Activated CD8-positive, alpha-beta memory T cell treated with anti-CD3 and anti-CD28 coated beads for 1 hour (primary cell): ENCODE measurements at regions not wholly inside any gene's neighbourhood (a gene's known extent, or its start where the extent isn't known, plus 50 kb on each side); places are given as distances from the start of the nearest gene placed in this dataset.
"Not testable (repeated sequence)": the region's sequence is repeated elsewhere in the genome, so short reads cannot be mapped to it uniquely, and the experiment has no call there.

Experiments
- DNase-seq, 2 donors: peaks; one replicate each; pipeline ENCODE4 v3.0.0-alpha.2; 2020; ENCODE audit warnings: low read depth in 1 of 2; ENCODE audit errors: extremely low read depth in 1 of 2

GRCh38 chr1:181324797-181325616, 158.3 kb upstream of the CACNA1E start:
- peak in 1 of 2 donors; percentile 24 for DNase-seq

- not testable (repeated sequence) for DNase-seq
Observed at GRCh38 chr1:181325765-181326164, 157.6 kb upstream of the CACNA1E start.

DNA sequence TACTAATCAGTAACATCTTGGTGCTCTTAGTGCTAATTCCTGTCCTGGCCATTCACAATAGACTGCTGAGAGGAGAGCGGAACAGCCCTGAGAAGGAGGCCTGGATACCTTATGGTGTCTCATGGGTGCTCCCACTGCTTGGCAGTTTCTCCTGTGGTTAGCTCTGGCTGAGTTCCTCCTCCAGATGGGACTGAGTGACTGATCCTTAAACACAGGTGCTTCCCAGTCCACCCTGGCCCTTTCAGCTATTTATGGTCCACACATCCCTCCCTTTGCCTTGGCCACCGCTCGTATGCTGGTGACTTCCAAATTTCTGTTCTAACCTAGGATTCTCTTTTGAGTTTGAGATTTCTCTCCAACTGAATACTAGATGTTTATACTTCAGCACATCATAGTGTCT, 157.0 kb upstream of the CACNA1E start:
- DNase-seq = no peak

- DNase-seq = no peak
Observed at GRCh38 chr1:181327796-181328195, 155.5 kb upstream of the CACNA1E start.

DNA sequence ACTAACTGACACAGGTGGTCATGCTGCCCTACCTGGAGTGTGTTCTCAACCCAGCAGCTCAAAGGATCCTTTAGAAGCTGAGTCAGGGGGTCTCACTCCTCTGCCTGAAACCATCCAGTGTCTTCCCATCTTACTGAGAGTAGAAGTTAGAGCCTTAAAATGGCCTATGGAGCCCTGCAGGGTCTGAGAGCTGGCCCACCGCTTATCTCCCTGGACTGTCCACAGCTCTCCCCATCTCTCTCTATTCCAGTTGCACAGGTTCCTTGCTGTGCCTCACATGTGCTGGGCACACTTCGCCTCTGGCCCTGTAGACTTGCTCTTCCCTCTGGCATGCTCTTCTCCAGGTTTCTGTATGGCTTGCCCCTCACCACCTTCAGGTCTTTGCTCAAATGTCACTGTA, 148.6 kb upstream of the CACNA1E start:
- DNase-seq = no peak

- DNase-seq = no peak
Observed at GRCh38 chr1:181335631-181336030, 147.7 kb upstream of the CACNA1E start.

DNA sequence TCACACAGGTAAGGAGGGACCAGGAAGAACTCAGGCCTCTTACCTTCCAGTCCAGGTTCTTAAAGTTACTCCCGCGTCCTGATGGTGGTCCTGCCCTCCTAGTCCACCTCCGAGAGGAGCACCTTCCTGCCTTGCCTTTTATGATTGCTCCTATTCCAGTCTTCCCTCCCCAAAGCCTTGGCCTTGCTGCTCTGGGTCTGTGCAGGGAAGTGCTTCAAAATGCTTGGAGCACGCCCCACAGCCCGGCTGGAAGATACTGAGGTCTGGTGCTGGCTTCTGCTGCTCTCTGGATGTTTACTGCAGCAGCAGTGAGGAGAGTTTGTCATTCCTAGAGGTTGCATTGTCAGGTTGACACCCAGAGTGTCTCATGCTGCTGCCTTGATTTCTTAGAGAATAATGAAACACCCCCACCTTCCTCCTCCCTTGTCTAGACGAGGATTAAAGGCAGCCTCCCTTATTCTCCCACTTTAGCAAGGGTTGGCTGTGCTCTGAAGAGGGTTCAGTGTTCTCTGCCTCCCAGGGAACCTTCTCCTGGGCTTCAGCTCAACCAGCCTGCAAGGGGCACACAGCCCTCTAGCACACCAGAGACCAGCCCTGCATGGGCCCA, 142.2 kb upstream of the CACNA1E start:
- DNase-seq = no peak

GRCh38 chr1:181344091-181344490, 139.2 kb upstream of the CACNA1E start:
- no peak for DNase-seq

DNA sequence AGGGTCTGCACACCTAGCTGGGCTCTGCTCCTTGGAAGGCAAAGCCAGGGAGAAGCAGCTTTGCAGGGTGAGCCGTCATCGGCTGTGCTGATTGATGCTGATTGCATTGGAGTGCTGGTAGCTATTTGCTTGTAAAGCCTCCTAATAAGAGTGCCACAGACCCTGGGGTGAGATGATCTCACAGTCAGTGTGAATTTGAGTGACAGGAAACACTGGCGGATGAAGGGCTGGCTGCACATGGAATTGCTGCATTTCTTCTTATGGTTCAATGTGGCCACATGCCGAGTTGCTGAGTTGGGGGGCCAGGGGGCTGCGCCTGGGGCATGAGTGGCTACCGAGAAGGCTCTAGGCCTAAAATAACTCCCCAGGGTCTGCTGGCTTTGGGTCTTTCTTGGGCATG, 138.2 kb upstream of the CACNA1E start:
- no peak for DNase-seq

DNA sequence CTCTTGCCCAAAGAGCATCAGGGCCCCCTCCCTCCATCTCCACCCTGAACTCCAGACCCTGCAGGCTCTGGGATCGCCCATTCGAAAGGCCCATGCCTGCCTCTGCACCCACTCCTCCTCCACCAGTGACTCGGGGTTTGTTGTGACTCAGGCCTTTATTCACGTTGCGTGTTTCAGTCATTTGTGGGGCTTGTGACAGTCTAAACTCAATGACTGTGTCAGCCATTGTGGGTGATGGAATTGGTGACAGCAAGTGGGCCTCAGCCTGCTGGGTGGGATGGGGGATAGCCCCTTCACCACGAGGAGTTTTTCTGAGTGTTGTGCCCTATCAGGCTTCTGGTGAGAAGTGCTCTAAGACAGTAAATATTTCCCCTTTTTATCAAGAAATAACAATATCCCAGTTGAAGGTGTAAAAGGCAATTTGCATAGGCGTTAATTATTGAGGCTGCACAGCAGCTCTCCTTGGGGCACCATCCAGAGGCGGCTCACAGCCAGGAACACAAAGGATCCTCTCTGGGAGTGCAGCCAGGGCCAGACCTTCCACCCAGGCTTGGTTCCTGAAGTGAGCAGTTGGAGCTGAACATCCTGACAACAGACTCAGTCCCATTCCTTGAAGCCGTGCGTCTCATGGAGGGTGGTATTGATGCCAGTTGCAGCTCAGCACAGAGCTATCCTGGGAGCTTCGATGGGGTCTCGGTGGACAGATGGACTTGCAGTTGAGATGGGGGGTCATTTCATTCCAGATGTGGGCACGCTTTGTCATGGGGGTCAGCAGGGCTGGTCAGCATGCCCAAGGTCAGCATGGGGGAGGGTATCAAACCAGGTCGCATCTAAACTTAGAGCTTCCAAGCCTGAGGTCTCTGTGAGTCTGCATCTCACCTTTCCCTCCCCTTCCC, 135.6 kb upstream of the CACNA1E start:
- DNase-seq = no peak

DNA sequence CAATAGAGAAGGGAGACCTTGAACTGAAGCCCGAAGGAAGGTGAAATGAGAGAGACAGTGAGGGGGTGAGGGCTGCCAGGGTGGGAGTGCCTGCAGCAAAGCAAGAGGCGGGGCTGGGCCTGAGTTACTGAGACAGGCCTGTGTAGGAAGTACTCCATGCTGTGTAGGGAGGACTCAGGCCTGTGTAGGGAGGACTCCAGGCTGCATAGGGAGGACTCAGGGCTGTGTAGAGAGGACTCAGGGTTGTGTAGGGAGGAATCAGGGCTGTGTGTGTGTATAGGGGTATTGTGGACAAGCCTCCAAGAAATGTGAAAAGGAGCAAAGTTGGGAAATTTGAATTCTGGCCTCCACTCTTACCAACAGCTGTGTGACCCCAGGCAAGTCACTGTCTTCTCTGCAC, 133.8 kb upstream of the CACNA1E start:
- no peak for DNase-seq

DNA sequence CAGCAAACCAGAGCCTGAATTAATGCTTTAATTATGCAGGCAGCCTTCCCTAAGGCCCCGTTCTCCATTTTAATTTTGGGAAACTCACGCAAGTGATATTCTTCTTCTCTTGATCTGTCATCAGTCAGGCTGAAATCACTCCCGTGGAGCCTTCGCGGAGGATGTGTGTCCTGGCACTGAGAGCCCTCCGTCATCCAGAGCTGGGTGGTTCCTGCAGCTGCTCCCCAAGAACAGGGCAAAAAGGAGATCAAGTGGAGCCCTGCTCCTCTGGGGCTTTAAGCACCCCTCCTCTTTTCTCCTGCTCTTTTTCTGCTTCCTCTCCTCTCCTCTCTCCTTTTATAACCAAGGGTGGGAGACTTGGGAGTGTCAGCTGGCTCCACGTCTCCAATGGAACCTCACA, 133.2 kb upstream of the CACNA1E start:
- DNase-seq = no peak

DNA sequence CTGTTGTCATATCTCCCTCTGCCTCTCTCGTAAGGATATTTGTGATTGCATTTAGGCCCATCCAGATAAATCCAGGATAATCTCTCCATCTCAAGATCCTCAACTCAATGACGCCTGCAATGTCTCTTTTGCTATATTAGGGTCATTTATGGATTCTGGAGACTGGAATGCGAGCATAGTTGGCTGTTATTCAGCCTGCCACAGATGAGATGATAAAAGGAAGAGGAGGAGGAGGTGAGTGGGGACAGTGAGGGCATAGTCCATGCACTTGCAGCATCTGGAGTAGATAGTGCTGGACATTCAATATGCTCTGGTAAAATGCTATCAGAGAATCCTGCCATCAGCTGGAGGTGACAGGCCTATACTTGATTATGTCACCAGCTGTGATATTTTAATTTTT, 131.6 kb upstream of the CACNA1E start:
- DNase-seq = no peak

- no peak for DNase-seq
Observed at GRCh38 chr1:181352695-181353094, 130.6 kb upstream of the CACNA1E start.

GRCh38 chr1:181353526-181353925, 129.8 kb upstream of the CACNA1E start:
- DNase-seq = no peak

- DNase-seq = no peak
Observed at GRCh38 chr1:181354865-181355264, 128.5 kb upstream of the CACNA1E start.

DNA sequence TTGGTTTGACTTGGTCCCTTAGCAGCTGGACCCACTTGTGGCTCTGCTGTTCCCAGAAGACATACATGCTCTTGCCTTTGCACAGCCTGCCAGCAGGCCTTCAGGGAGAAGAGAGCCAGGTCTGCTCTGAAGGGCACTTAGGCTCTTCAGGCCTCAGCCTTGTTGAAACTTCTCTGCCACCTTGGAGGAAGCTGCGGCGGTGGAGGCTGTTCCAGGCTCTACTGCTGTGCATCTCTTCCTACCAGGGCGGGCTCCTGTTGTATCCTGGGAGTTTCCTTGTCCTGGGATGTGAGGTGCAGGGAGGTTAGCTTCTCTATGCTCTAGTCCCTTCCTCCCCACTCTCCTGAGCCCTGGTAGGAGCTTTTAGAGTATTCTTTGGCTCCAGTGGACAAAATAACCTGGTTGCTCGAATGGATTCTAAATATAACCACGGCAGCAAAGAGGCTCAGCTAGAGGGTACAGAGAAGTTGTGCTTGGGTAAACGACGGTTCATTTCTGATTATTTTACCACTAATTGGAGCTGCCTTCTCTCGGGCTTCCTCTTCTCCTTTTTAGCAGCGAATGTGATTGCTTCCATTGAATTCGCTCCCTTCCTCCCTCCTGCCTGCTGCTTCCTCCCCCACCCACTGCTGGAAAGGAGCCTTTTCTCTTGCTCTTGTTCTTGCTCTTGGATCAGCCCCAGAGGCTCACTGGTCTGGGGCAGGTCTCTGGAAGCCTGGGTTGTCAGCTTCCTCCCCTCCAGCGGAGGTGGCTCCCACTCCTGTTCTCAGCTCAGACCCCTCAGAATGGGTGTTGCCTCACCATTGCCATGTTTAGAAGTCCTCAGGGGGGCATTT, 126.6 kb upstream of the CACNA1E start:
- no peak for DNase-seq

DNA sequence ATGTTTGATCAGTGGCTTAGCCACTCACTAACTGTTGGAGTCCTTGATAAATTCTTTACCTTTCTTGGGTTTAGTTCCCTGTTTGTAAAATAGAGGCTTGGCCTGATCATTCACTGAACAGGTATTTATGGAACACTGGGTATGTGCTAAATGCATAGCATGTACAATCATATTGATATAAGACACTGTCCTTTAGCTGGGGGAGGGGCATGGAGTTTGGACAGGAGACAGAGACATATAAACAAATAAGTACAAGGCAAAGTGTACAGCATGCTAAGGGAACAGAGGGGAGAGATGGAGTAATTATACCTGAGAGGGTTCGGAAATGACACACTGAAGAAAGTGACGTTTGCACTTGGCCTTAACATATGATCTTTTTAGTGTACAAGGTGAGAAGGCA, 124.3 kb upstream of the CACNA1E start:
- DNase-seq = no peak

DNA sequence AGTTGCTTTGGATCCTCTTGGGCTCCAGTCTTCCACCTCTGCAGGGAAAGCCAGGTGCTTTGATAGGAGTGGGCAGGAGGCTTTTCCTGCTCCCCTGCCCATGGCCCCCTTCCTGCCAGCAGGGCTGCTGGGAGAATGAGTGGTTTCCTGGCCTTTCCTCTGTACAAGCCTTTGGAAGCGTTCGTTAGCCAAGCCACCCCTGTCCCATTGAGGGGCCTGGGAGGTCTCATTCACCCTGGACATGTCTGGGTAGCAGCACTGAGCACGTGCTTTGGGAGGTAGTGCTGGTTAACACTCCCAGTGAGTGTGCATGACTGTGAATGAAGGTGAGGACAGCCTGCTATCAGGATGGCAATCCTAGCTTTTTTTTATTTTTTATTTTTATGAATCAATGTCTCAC, 118.5 kb upstream of the CACNA1E start:
- no peak for DNase-seq

DNA sequence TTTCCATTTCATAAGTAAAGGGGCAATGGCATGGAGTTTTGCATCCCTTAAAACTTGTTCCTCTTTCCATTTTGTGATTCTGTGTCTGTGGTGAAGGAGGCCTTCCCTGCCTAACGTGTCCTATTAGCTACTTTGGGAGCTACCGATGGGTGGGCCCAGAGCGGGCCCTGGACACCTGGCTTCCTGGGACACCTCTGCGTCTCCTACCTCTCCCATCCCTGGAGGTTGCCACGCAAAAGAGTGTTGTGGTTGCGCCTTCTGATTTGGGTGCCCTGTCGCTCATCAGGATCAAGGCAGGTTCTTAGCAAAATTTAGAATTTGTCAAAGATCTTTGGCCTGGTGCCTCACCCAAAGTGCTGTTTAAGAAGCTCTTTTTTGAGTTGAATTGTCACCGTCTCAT, 116.4 kb upstream of the CACNA1E start:
- DNase-seq = no peak

- no peak for DNase-seq
Observed at GRCh38 chr1:181369416-181369815, 113.9 kb upstream of the CACNA1E start.
